ENCODE measurements at regions not wholly inside any gene's neighbourhood (a gene's known extent, or its start where the extent isn't known, plus 50 kb on each side); places are given as distances from the start of the nearest gene placed in this dataset.
"Not testable (repeated sequence)": the region's sequence is repeated elsewhere in the genome, so short reads cannot be mapped to it uniquely, and the experiment has no call there.

DNA sequence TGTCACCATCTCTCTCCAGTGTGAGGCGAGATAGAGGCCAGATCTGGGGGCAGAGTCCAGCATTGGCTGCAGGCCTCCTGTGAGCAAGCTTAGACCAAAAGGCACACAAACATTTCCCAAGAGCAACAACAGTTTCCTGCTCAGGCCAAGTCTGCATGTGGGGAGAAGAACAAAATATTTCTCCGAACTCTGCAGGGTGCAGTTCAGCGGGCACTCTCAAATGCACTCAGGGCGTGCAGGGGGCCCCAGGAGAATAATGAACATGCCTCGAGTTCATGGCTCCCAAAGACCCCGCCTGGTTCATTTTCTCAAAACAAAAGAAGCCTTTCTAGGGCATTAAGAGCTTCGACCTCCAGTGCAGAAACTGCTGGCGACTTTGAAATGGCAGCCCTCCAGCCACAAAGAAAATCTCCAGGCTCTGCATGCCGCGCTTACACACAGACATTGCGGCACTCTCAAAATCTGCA lies 57.8 kb upstream of the HELT start:
- H3K4me2 ChIP-seq (ENCODE audit: extremely low read depth, insufficient read depth, low read length) = no peak overlapping the region
- no peak overlapping the region for H3K9ac ChIP-seq (ENCODE audit: insufficient read depth, low read length)
- H3K27ac ChIP-seq (ENCODE audit: insufficient read depth, low read length) = no peak overlapping the region
- H3K4me3 ChIP-seq (replicated peaks in 1 of 4; ENCODE audit: control extremely low read depth in 1 of 4, insufficient read depth in 1 of 4, low read depth in 3 of 4, low read length in 4 of 4) = no peak overlapping the region
- H2AFZ ChIP-seq (ENCODE audit: low read length) = no peak overlapping the region
- H3K4me1 ChIP-seq (ENCODE audit: control insufficient read depth, extremely low read depth, insufficient read depth, low read length) = no peaks in the 10 kb centered on the region
- H3K27me3 ChIP-seq (ENCODE audit: control insufficient read depth, insufficient read depth, low read length) = no peaks in the 10 kb centered on the region
- DNase-seq (ENCODE audit: low read depth in 2 of 2) = no peak
- H3K36me3 ChIP-seq (ENCODE audit: control insufficient read depth, insufficient read depth, low read length) = no peaks in the 10 kb centered on the region
- H4K20me1 ChIP-seq (ENCODE audit: control insufficient read depth, extremely low read depth, insufficient read depth, low read length) = no peaks in the 10 kb centered on the region
- no peaks in the 10 kb centered on the region for H3K79me2 ChIP-seq (ENCODE audit: control insufficient read depth, insufficient read depth, low read length)
- no peaks in the 10 kb centered on the region for H3K9me3 ChIP-seq (ENCODE audit: control insufficient read depth, insufficient read depth, low read depth, low read length)
- TF ChIP-seq, protein P1, sequence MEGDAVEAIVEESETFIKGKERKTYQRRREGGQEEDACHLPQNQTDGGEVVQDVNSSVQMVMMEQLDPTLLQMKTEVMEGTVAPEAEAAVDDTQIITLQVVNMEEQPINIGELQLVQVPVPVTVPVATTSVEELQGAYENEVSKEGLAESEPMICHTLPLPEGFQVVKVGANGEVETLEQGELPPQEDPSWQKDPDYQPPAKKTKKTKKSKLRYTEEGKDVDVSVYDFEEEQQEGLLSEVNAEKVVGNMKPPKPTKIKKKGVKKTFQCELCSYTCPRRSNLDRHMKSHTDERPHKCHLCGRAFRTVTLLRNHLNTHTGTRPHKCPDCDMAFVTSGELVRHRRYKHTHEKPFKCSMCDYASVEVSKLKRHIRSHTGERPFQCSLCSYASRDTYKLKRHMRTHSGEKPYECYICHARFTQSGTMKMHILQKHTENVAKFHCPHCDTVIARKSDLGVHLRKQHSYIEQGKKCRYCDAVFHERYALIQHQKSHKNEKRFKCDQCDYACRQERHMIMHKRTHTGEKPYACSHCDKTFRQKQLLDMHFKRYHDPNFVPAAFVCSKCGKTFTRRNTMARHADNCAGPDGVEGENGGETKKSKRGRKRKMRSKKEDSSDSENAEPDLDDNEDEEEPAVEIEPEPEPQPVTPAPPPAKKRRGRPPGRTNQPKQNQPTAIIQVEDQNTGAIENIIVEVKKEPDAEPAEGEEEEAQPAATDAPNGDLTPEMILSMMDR (conservative IDR thresholded peaks at IDR 0.05 in 1 of 2, IDR thresholded peaks at IDR 0.05 in 1 of 2; ENCODE audit: low read depth in 1 of 2, low read length in 2 of 2) = no peak
- TF ChIP-seq EZH2 (IDR thresholded peaks at IDR 0.05; ENCODE audit: low read length, missing control alignments) = no peak

DNA sequence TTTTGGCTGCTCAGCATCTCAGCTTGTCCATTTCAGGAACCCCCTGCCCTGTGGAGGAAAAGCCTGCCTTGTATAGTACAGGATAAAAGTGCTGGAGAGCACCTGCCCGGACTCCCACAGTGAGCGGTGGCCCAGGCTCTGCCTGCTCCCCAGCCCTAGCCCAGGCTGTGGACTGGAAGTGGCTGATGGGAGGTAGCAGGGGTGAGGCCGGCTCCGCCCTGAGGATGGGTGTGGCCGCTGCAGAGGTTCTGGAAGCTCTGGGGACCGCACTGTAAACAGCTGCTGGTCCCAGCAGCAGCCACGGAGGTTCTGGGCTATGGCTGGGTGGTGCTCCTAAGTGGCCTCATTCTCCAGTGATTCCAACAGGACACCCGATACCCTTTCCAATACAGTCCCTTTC lies 56.6 kb upstream of the HELT start:
- Histone ChIP-seq H2AFZ (ENCODE audit: low read length) (no peak overlapping the region), H3K27me3 (ENCODE audit: control insufficient read depth, insufficient read depth, low read length) (no peaks in the 10 kb centered on the region), H3K36me3 (ENCODE audit: control insufficient read depth, insufficient read depth, low read length) (no peaks in the 10 kb centered on the region), H3K27ac (ENCODE audit: insufficient read depth, low read length) (no peak overlapping the region), H3K4me1 (ENCODE audit: control insufficient read depth, extremely low read depth, insufficient read depth, low read length) (no peaks in the 10 kb centered on the region), H3K9ac (ENCODE audit: insufficient read depth, low read length) (no peak overlapping the region), H3K4me2 (ENCODE audit: extremely low read depth, insufficient read depth, low read length) (no peak overlapping the region), H3K4me3 (replicated peaks in 1 of 4; ENCODE audit: control extremely low read depth in 1 of 4, insufficient read depth in 1 of 4, low read depth in 3 of 4, low read length in 4 of 4) (no peak overlapping the region), H3K9me3 (ENCODE audit: control insufficient read depth, insufficient read depth, low read depth, low read length) (no peaks in the 10 kb centered on the region), H4K20me1 (ENCODE audit: control insufficient read depth, extremely low read depth, insufficient read depth, low read length) (no peaks in the 10 kb centered on the region), H3K79me2 (ENCODE audit: control insufficient read depth, insufficient read depth, low read length) (no peaks in the 10 kb centered on the region)
- DNase-seq (ENCODE audit: low read depth in 2 of 2) = no peak
- TF ChIP-seq, protein P1 (conservative IDR thresholded peaks at IDR 0.05 in 1 of 2, IDR thresholded peaks at IDR 0.05 in 1 of 2; ENCODE audit: low read depth in 1 of 2, low read length in 2 of 2) = no peak

DNA sequence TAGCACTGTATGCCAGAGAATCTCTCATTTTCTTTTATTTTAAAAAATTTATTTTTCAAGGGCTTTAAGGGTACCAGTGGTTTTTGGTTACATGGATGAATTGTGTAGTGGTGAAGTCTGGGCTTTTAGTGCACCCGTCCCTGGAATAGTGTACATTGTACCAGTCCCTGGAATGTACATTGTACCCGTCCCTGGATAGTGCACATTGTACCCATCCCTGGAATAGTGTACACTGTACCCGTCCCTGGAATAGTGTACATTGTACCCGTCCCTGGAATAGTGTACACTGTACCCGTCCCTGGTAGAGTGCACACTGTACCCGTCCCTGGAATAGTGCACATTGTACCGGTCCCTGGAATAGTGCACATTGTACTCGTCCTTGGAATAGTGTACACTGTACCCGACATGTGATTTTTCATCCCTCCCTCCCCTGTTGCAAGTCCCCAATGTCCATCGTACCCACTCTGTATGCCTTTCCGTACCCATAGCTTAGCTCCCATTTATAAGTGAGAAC lies 56.1 kb upstream of the HELT start:
- Histone ChIP-seq H3K4me2 (ENCODE audit: extremely low read depth, insufficient read depth, low read length) (no peak overlapping the region), H3K9ac (ENCODE audit: insufficient read depth, low read length) (no peak overlapping the region), H2AFZ (ENCODE audit: low read length) (no peak overlapping the region), H3K27me3 (ENCODE audit: control insufficient read depth, insufficient read depth, low read length) (no peaks in the 10 kb centered on the region), H3K9me3 (ENCODE audit: control insufficient read depth, insufficient read depth, low read depth, low read length) (no peaks in the 10 kb centered on the region), H3K4me3 (replicated peaks in 1 of 4; ENCODE audit: control extremely low read depth in 1 of 4, insufficient read depth in 1 of 4, low read depth in 3 of 4, low read length in 4 of 4) (no peak overlapping the region), H3K36me3 (ENCODE audit: control insufficient read depth, insufficient read depth, low read length) (no peaks in the 10 kb centered on the region), H4K20me1 (ENCODE audit: control insufficient read depth, extremely low read depth, insufficient read depth, low read length) (no peaks in the 10 kb centered on the region), H3K4me1 (ENCODE audit: control insufficient read depth, extremely low read depth, insufficient read depth, low read length) (no peaks in the 10 kb centered on the region), H3K79me2 (ENCODE audit: control insufficient read depth, insufficient read depth, low read length) (no peaks in the 10 kb centered on the region), H3K27ac (ENCODE audit: insufficient read depth, low read length) (no peak overlapping the region)
- TF ChIP-seq EZH2 (IDR thresholded peaks at IDR 0.05; ENCODE audit: low read length, missing control alignments) = no peak
- TF ChIP-seq, protein P1 (conservative IDR thresholded peaks at IDR 0.05 in 1 of 2, IDR thresholded peaks at IDR 0.05 in 1 of 2; ENCODE audit: low read depth in 1 of 2, low read length in 2 of 2) = no peak
- DNase-seq (ENCODE audit: low read depth in 2 of 2) = no peak

DNA sequence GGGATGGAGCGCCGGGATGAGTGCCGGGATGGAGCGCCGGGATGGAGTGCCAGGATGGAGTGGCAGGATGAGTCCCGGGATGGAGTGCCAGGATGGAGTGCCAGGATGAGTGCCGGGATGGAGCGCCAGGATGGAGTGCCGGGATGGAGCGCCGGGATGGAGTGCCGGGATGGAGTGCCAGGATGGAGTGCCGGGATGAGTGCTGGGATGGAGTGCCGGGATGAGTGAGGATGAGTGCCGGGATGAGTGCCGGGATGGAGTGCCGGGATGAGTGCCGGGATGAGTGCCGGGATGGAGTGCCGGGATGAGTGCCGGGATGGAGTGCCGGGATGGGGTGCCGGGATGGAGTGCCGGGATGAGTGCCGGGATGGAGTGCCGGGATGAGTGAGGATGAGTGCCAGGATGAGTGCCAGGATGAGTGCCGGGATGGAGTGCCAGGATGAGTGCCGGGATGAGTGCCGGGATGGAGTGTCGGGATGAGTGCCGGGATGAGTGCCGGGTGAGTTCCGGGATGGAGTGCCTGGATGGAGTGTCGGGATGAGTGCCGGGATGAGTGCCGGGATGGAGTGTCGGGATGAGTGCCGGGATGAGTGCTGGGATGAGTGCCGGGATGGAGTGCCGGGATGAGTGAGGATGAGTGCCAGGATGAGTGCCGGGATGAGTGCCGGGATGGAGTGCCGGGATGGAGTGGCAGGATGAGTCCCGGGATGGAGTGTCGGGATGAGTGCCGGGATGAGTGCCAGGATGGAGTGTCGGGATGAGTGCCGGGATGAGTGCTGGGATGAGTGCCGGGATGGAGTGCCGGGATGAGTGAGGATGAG lies 52.9 kb upstream of the HELT start:
- H3K9me3 ChIP-seq (ENCODE audit: control insufficient read depth, insufficient read depth, low read depth, low read length); H3K36me3 ChIP-seq (ENCODE audit: control insufficient read depth, insufficient read depth, low read length); H3K4me3 ChIP-seq (replicated peaks in 1 of 4; ENCODE audit: control extremely low read depth in 1 of 4, insufficient read depth in 1 of 4, low read depth in 3 of 4, low read length in 4 of 4); H3K27me3 ChIP-seq (ENCODE audit: control insufficient read depth, insufficient read depth, low read length); H3K9ac ChIP-seq (ENCODE audit: insufficient read depth, low read length); H2AFZ ChIP-seq (ENCODE audit: low read length); H3K27ac ChIP-seq (ENCODE audit: insufficient read depth, low read length); H4K20me1 ChIP-seq (ENCODE audit: control insufficient read depth, extremely low read depth, insufficient read depth, low read length); H3K4me1 ChIP-seq (ENCODE audit: control insufficient read depth, extremely low read depth, insufficient read depth, low read length); H3K79me2 ChIP-seq (ENCODE audit: control insufficient read depth, insufficient read depth, low read length); H3K4me2 ChIP-seq (ENCODE audit: extremely low read depth, insufficient read depth, low read length); DNase-seq (ENCODE audit: low read depth in 2 of 2): not testable (repeated sequence)

Data from fibroblast of lung (primary cell).